CD4-positive, alpha-beta memory T cell (primary cell): ENCODE measurements at regions not wholly inside any gene's neighbourhood (a gene's known extent, or its start where the extent isn't known, plus 50 kb on each side); places are given as distances from the start of the nearest gene placed in this dataset.
"Not testable (repeated sequence)": the region's sequence is repeated elsewhere in the genome, so short reads cannot be mapped to it uniquely, and the experiment has no call there.

Source experiments
- CTCF ChIA-PET: fragments of 350-600 bp; sonication (Branson Sonifier 250); formaldehyde crosslinking; loops from one replicate; lab custom pipeline; 2021; ENCODE audit warnings: inconsistent platforms; ENCODE audit not compliant: partially characterized antibody; lab: Charles Lee
- POLR2A ChIA-PET: fragments of 350-600 bp; sonication (Branson Sonifier 250); formaldehyde crosslinking; loops from one replicate; lab custom pipeline; 2021; ENCODE audit not compliant: partially characterized antibody; lab: Charles Lee
- DNase-seq, 5 donors: peaks; one replicate each; pipeline versions ENCODE4 v3.0.0 to v3.0.0-alpha.2; 2020 to 2022; ENCODE audit warnings: mixed read lengths in 1 of 5
- H3K27ac ChIP-seq: one replicate; pipeline ENCODE4 v1.7.0; 2013; ENCODE audit warnings: low read depth, low read length
- H3K27me3 ChIP-seq: 2 replicates; pipeline ENCODE4 v1.7.0; 2013; ENCODE audit warnings: mild to moderate bottlenecking, low read length, moderate library complexity; ENCODE audit not compliant: insufficient read depth
- H3K36me3 ChIP-seq: 2 replicates; pipeline ENCODE4 v1.7.0; 2013; ENCODE audit warnings: mild to moderate bottlenecking, low read length, moderate library complexity; ENCODE audit not compliant: insufficient read depth
- H3K4me1 ChIP-seq: 2 replicates; pipeline ENCODE4 v1.7.0; 2013; ENCODE audit warnings: mild to moderate bottlenecking, low read length, moderate library complexity; ENCODE audit not compliant: insufficient read depth
- H3K4me3 ChIP-seq, 2 donors: one replicate each; pipeline ENCODE4 v1.7.0; 2013; ENCODE audit warnings: low read length in 2 of 2, mild to moderate bottlenecking in 1 of 2
- H3K9me3 ChIP-seq, 2 donors: one replicate each; pipeline ENCODE4 v1.7.0; 2013; ENCODE audit warnings: low read length in 2 of 2, control low read depth in 1 of 2; ENCODE audit not compliant: control insufficient read depth in 1 of 2
- H3K27ac Mint-ChIP-seq, 7 donors: one replicate each; pipeline ENCODE4 v1.8.0; 2020 to 2021; ENCODE audit warnings: mixed read lengths in 7 of 7, mild to moderate bottlenecking in 6 of 7, inconsistent platforms in 3 of 7, moderate library complexity in 3 of 7
- H3K27me3 Mint-ChIP-seq, 2 donors: one replicate each; pipeline ENCODE4 v1.8.0; 2020 to 2021; ENCODE audit warnings: mixed read lengths in 2 of 2
- H3K36me3 Mint-ChIP-seq, 2 donors: one replicate each; pipeline ENCODE4 v1.8.0; 2020 to 2021; ENCODE audit warnings: mixed read lengths in 2 of 2, inconsistent platforms in 1 of 2, mild to moderate bottlenecking in 1 of 2
- H3K4me1 Mint-ChIP-seq, 4 donors: one replicate each; pipeline ENCODE4 v1.8.0; 2020 to 2021; ENCODE audit warnings: mixed read lengths in 4 of 4, mild to moderate bottlenecking in 1 of 4
- H3K4me3 Mint-ChIP-seq, 8 donors: one replicate each; pipeline ENCODE4 v1.8.0; 2020 to 2021; ENCODE audit warnings: mixed read lengths in 8 of 8, mild to moderate bottlenecking in 7 of 8, moderate library complexity in 6 of 8, inconsistent platforms in 3 of 8
- H3K9me3 Mint-ChIP-seq, 8 donors: one replicate each; pipeline ENCODE4 v1.8.0; 2020 to 2021; ENCODE audit warnings: mixed read lengths in 8 of 8, mild to moderate bottlenecking in 5 of 8, inconsistent platforms in 3 of 8, moderate library complexity in 1 of 8
- intact Hi-C: fragments of 100-400 bp; cut with micrococcal nuclease; formaldehyde crosslinking; loops from one replicate; pipeline ENCODE4 v1.15.1; 2023

GRCh38 chr15:99486371-99487336, 79.1 kb upstream of the MEF2A start:
- Histone ChIP-seq H3K36me3 (no peaks in the 10 kb centered on the region), H3K27me3 (no peaks in the 10 kb centered on the region), H3K4me1 (peaks cover 19% of the 10 kb centered on the region), H3K4me3 (no peak overlapping the region), H3K27ac (no peak overlapping the region), H3K9me3 (no peaks in the 10 kb centered on the region)
- intact Hi-C loops: no loop called here
- peaks cover 8 to 22% of the 10 kb centered on the region in 2 donors for H3K27me3 Mint-ChIP-seq
- H3K36me3 Mint-ChIP-seq: no peaks in the 10 kb centered on the region
- peaks cover 7 to 22% (median 13%) of the 10 kb centered on the region in 4 donors for H3K4me1 Mint-ChIP-seq
- no peak for DNase-seq
- peak overlapping the region in 7 of 8 donors; percentile 18 to 81 (median 59) for H3K4me3 Mint-ChIP-seq
- ChIA-PET POLR2A (no interaction called here), CTCF (interaction anchor here (0.7 to 1.4 kb wide), 3 partner anchors 9 to 123 kb away, joined by 3 read pairs; no protein-coding TSS in a partner anchor)
- peak overlapping the region in 1 of 7 donors; percentile 20 for H3K27ac Mint-ChIP-seq
- no peaks in the 10 kb centered on the region for H3K9me3 Mint-ChIP-seq

GRCh38 chr15:99487337-99487730, 78.5 kb upstream of the MEF2A start:
- Histone ChIP-seq H3K4me1 (peaks cover 19% of the 10 kb centered on the region), H3K27ac (no peak overlapping the region), H3K36me3 (no peaks in the 10 kb centered on the region), H3K9me3 (no peaks in the 10 kb centered on the region), H3K4me3 (no peak overlapping the region), H3K27me3 (no peaks in the 10 kb centered on the region)
- ChIA-PET CTCF (interaction anchor here (0.7 to 1.3 kb wide), 2 partner anchors 78 to 124 kb away, joined by 3 read pairs; no protein-coding TSS in a partner anchor), POLR2A (no interaction called here)
- intact Hi-C loops: no loop called here
- peak overlapping the region in 1 of 8 donors; percentile 39 for H3K4me3 Mint-ChIP-seq
- peaks cover 8 to 22% of the 10 kb centered on the region in 2 donors for H3K27me3 Mint-ChIP-seq
- H3K36me3 Mint-ChIP-seq: no peaks in the 10 kb centered on the region
- no peaks in the 10 kb centered on the region for H3K9me3 Mint-ChIP-seq
- H3K27ac Mint-ChIP-seq: no peak overlapping the region
- DNase-seq: no peak
- H3K4me1 Mint-ChIP-seq: peaks cover 7 to 22% (median 13%) of the 10 kb centered on the region in 4 donors

GRCh38 chr15:99492275-99492674, 73.5 kb upstream of the MEF2A start:
- DNase-seq: no peak
- Histone ChIP-seq H3K9me3 (no peaks in the 10 kb centered on the region), H3K27me3 (no peaks in the 10 kb centered on the region), H3K4me1 (no peaks in the 10 kb centered on the region), H3K4me3 (no peak overlapping the region), H3K27ac (no peak overlapping the region), H3K36me3 (no peaks in the 10 kb centered on the region)
- peaks cover 6 to 8% of the 10 kb centered on the region in 2 donors for H3K27me3 Mint-ChIP-seq
- peaks cover 0 to under 1% (median 0%) of the 10 kb centered on the region in 8 donors for H3K9me3 Mint-ChIP-seq
- H3K36me3 Mint-ChIP-seq: no peaks in the 10 kb centered on the region
- H3K4me1 Mint-ChIP-seq: peaks cover 0 to 6% (median 3%) of the 10 kb centered on the region in 4 donors
- intact Hi-C loops: no loop called here
- CTCF ChIA-PET: no interaction called here
- POLR2A ChIA-PET: no interaction called here
- no peak overlapping the region for H3K4me3 Mint-ChIP-seq
- H3K27ac Mint-ChIP-seq: no peak overlapping the region

DNA sequence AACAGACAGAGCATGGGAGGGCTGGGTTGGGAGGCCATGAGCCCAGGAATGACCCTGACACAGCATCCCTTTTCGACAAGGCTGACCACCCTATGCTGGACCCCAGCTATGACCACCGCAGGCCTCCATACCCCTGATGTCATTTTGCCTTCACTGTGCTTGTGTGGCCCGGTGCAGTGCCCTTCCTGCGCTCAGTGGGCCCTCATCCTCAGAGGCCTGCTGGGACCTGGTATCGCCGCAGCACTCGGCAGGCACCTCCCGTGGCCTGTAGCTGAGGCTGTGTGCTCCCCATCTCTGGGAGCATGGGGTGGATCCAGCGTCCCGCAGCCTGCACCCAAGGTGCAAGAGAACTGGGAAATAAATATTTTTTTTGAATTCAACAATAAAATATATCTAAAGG, 73.1 kb upstream of the MEF2A start:
- Mint-ChIP-seq H3K4me1 (peaks cover 0 to 4% (median 3%) of the 10 kb centered on the region in 4 donors), H3K27me3 (peaks cover 4 to 6% of the 10 kb centered on the region in 2 donors), H3K27ac (no peak overlapping the region), H3K4me3 (no peak overlapping the region), H3K36me3 (no peaks in the 10 kb centered on the region), H3K9me3 (peaks cover 0 to 3% (median 0%) of the 10 kb centered on the region in 8 donors)
- H3K27me3 ChIP-seq: no peaks in the 10 kb centered on the region
- no peak for DNase-seq
- POLR2A ChIA-PET: no interaction called here
- no peaks in the 10 kb centered on the region for H3K9me3 ChIP-seq
- no peak overlapping the region for H3K27ac ChIP-seq
- intact Hi-C loops: no loop called here
- H3K4me3 ChIP-seq: no peak overlapping the region
- CTCF ChIA-PET: no interaction called here
- H3K36me3 ChIP-seq: no peaks in the 10 kb centered on the region
- no peaks in the 10 kb centered on the region for H3K4me1 ChIP-seq

DNA sequence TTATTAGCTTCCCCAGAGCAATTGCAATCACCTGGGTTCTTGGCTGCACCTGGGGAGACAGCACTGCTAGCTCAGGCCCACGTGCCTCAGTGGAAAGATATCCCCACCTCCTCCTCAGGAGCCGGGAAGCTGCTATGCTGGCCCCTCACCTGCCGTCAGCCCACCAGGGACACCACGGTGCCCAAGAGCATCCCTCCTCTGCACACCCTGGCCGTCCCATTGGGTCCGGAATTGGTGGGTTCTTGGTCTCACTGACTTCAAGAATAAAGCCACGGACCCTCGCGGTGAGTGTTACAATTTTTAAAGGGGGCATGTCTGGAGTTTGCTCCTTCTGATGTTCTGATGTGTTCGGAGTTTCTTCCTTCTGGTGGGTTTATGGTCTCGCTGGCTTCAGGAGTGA, 72.3 kb upstream of the MEF2A start:
- Histone ChIP-seq H3K27ac (no peak overlapping the region), H3K27me3 (no peaks in the 10 kb centered on the region), H3K4me3 (no peak overlapping the region), H3K4me1 (no peaks in the 10 kb centered on the region), H3K36me3 (no peaks in the 10 kb centered on the region), H3K9me3 (no peaks in the 10 kb centered on the region)
- Mint-ChIP-seq H3K27me3 (peaks cover 2 to 6% of the 10 kb centered on the region in 2 donors), H3K36me3 (no peaks in the 10 kb centered on the region), H3K27ac (no peak overlapping the region), H3K9me3 (peaks cover 0 to 3% (median 0%) of the 10 kb centered on the region in 8 donors), H3K4me1 (peaks cover 0 to 4% (median 3%) of the 10 kb centered on the region in 4 donors), H3K4me3 (no peak overlapping the region)
- ChIA-PET POLR2A (no interaction called here), CTCF (interaction anchor here (0.6 kb wide), 1 partner anchor 316 kb away, joined by 3 read pairs; no protein-coding TSS in a partner anchor)
- intact Hi-C loops: no loop called here
- DNase-seq: no peak

DNA sequence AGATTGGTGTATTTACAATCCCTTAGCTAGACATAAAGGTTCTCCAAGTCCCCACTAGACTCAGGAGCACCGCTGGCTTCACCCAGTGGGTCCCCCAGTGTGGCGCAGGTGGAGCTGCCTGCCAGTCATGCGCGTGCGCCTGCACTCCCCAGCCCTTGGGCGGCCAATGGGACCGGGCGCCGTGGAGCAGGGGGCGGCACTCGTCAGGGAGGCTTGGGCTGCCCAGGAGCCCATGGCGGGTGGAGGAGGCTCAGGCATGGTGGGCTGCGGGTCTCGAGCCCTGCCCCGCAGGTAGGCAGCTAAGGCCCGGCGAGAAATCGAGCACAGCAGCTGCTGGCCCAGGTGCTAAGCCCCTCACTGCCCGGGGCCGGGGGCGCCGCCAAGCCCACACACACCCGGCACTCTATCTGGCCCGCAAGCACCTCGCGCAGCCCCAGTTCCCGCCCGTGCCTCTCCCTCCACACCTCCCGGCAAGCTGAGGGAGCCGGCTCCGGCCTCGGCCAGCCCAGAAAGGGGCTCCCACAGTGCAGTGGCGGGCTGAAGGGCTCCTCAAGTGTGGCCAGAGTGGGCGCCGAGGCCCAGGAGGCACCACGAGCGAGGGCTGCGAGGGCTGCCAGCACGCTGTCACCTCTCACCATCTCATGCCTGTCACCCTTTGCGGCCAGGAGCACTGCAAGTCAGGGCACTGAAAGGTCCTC, 71.1 kb upstream of the MEF2A start:
- DNase-seq, H3K9me3 Mint-ChIP-seq, H3K4me3 ChIP-seq, H3K36me3 Mint-ChIP-seq, H3K4me3 Mint-ChIP-seq, H3K9me3 ChIP-seq, H3K36me3 ChIP-seq, H3K27me3 Mint-ChIP-seq, H3K27me3 ChIP-seq, intact Hi-C loops, H3K4me1 Mint-ChIP-seq, H3K27ac ChIP-seq, H3K27ac Mint-ChIP-seq, CTCF ChIA-PET, H3K4me1 ChIP-seq: not testable (repeated sequence)
- POLR2A ChIA-PET: interaction anchor here (1.5 kb wide), 1 partner anchor 9 kb away, joined by 3 read pairs; no protein-coding TSS in a partner anchor
